ENCODE measurements at regions not wholly inside any gene's neighbourhood (a gene's known extent, or its start where the extent isn't known, plus 50 kb on each side); places are given as distances from the start of the nearest gene placed in this dataset.

GRCh38 chr6:134117409-134117808 lies 65.0 kb upstream of the SLC2A12 start:
- DNase-seq = peak; percentile 16 to 31

GRCh38 chr6:134115715-134116074 lies 63.3 kb upstream of the SLC2A12 start:
- DNase-seq = no peak

GRCh38 chr6:134114918-134115714 lies 62.7 kb upstream of the SLC2A12 start:
- DNase-seq = no peak

GRCh38 chr6:134114489-134114888 lies 62.1 kb upstream of the SLC2A12 start:
- no peak for DNase-seq

GRCh38 chr6:134111726-134112125 lies 59.3 kb upstream of the SLC2A12 start:
- DNase-seq = no peak

- peak in 1 of 2 experiments; percentile 12 for DNase-seq
Observed at GRCh38 chr6:134111062-134111677, 58.7 kb upstream of the SLC2A12 start.

GRCh38 chr6:134106702-134107101 lies 54.3 kb upstream of the SLC2A12 start:
- no peak for DNase-seq

- DNase-seq = peak in 1 of 2 experiments; percentile 6
Observed at GRCh38 chr6:134105940-134106339, 53.5 kb upstream of the SLC2A12 start.

- no peak for DNase-seq
Observed at GRCh38 chr6:134103006-134103405, 50.6 kb upstream of the SLC2A12 start.
